ENCODE measurements at regions not wholly inside any gene's neighbourhood (a gene's known extent, or its start where the extent isn't known, plus 50 kb on each side); places are given as distances from the start of the nearest gene placed in this dataset.

DNA sequence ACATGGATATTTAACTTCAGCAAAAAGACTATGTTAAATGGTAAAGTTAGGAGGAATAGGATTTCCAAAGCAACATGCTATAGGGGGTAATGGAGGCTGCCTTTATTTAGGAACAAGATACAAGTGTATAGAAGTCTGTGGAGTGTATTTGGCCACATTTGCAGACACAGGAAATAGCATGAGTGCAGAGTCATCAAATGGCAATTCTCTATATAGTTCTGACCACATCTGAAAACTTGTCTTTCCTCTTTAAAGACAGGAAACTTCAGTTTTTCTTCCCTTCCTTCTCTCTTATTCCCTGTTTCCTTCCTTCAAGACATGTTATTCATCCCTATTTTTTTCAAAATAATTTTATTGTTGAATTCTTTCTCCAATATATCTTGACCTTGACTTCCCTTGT, 119.3 kb upstream of the PITX2 start:
- no peak for TF ChIP-seq CTCF (conservative IDR thresholded peaks at IDR 0.05 in 1 of 2, IDR thresholded peaks at IDR 0.05 in 1 of 2; ENCODE audit: extremely low read depth in 1 of 2, insufficient read depth in 1 of 2, low read depth in 1 of 2, low read length in 2 of 2)
- TF ChIP-seq EZH2 (IDR thresholded peaks at IDR 0.05; ENCODE audit: borderline replicate concordance, low read length), result no peak

Measured in mammary epithelial cell (primary cell).